GM23338 (cell line): ENCODE measurements at regions not wholly inside any gene's neighbourhood (a gene's known extent, or its start where the extent isn't known, plus 50 kb on each side); places are given as distances from the start of the nearest gene placed in this dataset.

Experiments
- CREB1 ChIP-seq: fragments of 250-450 bp; sonication (Bioruptor Pico); IDR thresholded peaks from 2 replicates; pipeline ENCODE4 v1.5.0; 2020; ENCODE audit warnings: low read depth, mild to moderate bottlenecking, moderate library complexity
- NANOG ChIP-seq: IDR thresholded peaks from 2 replicates; pipeline ENCODE4 v1.6.1; 2016; ENCODE audit warnings: antibody characterized with exemption, borderline replicate concordance
- TF ChIP-seq, protein P1 (sequence below): fragments of 250-450 bp; sonication (Bioruptor Pico); IDR thresholded peaks from 2 replicates; pipeline ENCODE4 v1.5.0; 2020; ENCODE audit warnings: mild to moderate bottlenecking, moderate library complexity
- TF ChIP-seq, protein P2 (sequence below), 2 experiments: fragments of 200-600 bp in 1 of 2; sonication (generic) in 1 of 2; conservative IDR thresholded peaks; 2 replicates each; pipeline versions ENCODE4 v1.5.1 to v1.6.1; 2016 to 2017; ENCODE audit warnings: antibody characterized with exemption in 2 of 2, low read depth in 2 of 2, mild to moderate bottlenecking in 2 of 2, moderate library complexity in 1 of 2
- TF ChIP-seq, protein P3 (sequence below): IDR thresholded peaks from one replicate; pipeline ENCODE4 v1.6.1; 2018; ENCODE audit warnings: antibody characterized with exemption; ENCODE audit not compliant: unreplicated experiment

DNA sequence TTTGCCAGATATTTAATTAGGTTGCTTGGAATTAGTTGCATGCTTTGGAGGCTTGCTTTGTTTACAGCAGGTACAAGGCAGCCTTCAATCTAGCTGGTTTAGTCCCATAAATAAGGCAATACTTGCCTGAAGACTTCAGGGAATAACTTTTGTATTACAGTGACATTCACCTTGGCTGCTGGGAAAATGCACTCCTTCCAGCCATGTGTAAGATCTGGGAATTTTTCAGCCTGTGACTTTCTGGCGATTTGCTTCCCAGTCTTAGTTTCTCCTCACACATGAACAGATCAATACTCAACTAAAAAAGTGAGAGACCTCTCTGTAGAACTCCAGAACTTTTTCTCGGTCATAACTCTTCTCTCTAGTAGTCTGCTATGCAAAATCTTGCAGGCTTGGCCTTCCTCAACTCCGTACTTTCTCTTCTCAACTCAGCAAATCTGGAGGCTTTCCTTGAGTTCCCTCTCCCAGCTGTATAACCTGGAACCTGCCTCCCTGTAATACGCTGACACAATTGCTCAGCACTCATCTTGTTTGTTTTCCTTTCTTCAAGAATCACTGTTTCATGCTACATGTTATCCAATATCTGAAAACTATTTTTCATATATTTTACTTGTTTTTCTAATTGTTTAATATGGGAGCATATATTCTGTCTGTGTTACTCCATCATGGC is 173.0 kb downstream of the MSX2 start (continued):
- TF ChIP-seq, protein P1, sequence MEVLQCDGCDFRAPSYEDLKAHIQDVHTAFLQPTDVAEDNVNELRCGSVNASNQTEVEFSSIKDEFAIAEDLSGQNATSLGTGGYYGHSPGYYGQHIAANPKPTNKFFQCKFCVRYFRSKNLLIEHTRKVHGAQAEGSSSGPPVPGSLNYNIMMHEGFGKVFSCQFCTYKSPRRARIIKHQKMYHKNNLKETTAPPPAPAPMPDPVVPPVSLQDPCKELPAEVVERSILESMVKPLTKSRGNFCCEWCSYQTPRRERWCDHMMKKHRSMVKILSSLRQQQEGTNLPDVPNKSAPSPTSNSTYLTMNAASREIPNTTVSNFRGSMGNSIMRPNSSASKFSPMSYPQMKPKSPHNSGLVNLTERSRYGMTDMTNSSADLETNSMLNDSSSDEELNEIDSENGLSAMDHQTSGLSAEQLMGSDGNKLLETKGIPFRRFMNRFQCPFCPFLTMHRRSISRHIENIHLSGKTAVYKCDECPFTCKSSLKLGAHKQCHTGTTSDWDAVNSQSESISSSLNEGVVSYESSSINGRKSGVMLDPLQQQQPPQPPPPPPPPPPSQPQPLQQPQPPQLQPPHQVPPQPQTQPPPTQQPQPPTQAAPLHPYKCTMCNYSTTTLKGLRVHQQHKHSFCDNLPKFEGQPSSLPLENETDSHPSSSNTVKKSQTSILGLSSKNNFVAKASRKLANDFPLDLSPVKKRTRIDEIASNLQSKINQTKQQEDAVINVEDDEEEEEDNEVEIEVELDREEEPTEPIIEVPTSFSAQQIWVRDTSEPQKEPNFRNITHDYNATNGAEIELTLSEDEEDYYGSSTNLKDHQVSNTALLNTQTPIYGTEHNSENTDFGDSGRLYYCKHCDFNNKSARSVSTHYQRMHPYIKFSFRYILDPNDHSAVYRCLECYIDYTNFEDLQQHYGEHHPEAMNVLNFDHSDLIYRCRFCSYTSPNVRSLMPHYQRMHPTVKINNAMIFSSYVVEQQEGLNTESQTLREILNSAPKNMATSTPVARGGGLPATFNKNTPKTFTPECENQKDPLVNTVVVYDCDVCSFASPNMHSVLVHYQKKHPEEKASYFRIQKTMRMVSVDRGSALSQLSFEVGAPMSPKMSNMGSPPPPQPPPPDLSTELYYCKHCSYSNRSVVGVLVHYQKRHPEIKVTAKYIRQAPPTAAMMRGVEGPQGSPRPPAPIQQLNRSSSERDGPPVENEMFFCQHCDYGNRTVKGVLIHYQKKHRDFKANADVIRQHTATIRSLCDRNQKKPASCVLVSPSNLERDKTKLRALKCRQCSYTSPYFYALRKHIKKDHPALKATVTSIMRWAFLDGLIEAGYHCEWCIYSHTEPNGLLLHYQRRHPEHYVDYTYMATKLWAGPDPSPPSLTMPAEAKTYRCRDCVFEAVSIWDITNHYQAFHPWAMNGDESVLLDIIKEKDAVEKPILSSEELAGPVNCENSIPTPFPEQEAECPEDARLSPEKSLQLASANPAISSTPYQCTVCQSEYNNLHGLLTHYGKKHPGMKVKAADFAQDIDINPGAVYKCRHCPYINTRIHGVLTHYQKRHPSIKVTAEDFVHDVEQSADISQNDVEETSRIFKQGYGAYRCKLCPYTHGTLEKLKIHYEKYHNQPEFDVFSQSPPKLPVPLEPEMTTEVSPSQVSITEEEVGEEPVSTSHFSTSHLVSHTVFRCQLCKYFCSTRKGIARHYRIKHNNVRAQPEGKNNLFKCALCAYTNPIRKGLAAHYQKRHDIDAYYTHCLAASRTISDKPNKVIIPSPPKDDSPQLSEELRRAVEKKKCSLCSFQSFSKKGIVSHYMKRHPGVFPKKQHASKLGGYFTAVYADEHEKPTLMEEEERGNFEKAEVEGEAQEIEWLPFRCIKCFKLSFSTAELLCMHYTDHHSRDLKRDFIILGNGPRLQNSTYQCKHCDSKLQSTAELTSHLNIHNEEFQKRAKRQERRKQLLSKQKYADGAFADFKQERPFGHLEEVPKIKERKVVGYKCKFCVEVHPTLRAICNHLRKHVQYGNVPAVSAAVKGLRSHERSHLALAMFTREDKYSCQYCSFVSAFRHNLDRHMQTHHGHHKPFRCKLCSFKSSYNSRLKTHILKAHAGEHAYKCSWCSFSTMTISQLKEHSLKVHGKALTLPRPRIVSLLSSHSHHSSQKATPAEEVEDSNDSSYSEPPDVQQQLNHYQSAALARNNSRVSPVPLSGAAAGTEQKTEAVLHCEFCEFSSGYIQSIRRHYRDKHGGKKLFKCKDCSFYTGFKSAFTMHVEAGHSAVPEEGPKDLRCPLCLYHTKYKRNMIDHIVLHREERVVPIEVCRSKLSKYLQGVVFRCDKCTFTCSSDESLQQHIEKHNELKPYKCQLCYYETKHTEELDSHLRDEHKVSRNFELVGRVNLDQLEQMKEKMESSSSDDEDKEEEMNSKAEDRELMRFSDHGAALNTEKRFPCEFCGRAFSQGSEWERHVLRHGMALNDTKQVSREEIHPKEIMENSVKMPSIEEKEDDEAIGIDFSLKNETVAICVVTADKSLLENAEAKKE (CRISPR knock-in tag), result no peak
- TF ChIP-seq, protein P2, sequence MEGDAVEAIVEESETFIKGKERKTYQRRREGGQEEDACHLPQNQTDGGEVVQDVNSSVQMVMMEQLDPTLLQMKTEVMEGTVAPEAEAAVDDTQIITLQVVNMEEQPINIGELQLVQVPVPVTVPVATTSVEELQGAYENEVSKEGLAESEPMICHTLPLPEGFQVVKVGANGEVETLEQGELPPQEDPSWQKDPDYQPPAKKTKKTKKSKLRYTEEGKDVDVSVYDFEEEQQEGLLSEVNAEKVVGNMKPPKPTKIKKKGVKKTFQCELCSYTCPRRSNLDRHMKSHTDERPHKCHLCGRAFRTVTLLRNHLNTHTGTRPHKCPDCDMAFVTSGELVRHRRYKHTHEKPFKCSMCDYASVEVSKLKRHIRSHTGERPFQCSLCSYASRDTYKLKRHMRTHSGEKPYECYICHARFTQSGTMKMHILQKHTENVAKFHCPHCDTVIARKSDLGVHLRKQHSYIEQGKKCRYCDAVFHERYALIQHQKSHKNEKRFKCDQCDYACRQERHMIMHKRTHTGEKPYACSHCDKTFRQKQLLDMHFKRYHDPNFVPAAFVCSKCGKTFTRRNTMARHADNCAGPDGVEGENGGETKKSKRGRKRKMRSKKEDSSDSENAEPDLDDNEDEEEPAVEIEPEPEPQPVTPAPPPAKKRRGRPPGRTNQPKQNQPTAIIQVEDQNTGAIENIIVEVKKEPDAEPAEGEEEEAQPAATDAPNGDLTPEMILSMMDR (conservative IDR thresholded peaks at IDR 0.05; ENCODE audit: low read depth in 2 of 2), result no peak
- TF ChIP-seq, protein P3, sequence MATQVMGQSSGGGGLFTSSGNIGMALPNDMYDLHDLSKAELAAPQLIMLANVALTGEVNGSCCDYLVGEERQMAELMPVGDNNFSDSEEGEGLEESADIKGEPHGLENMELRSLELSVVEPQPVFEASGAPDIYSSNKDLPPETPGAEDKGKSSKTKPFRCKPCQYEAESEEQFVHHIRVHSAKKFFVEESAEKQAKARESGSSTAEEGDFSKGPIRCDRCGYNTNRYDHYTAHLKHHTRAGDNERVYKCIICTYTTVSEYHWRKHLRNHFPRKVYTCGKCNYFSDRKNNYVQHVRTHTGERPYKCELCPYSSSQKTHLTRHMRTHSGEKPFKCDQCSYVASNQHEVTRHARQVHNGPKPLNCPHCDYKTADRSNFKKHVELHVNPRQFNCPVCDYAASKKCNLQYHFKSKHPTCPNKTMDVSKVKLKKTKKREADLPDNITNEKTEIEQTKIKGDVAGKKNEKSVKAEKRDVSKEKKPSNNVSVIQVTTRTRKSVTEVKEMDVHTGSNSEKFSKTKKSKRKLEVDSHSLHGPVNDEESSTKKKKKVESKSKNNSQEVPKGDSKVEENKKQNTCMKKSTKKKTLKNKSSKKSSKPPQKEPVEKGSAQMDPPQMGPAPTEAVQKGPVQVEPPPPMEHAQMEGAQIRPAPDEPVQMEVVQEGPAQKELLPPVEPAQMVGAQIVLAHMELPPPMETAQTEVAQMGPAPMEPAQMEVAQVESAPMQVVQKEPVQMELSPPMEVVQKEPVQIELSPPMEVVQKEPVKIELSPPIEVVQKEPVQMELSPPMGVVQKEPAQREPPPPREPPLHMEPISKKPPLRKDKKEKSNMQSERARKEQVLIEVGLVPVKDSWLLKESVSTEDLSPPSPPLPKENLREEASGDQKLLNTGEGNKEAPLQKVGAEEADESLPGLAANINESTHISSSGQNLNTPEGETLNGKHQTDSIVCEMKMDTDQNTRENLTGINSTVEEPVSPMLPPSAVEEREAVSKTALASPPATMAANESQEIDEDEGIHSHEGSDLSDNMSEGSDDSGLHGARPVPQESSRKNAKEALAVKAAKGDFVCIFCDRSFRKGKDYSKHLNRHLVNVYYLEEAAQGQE, result no peak
- no peak for TF ChIP-seq NANOG
- TF ChIP-seq CREB1, result no peak
